ENCODE measurements at regions not wholly inside any gene's neighbourhood (a gene's known extent, or its start where the extent isn't known, plus 50 kb on each side); places are given as distances from the start of the nearest gene placed in this dataset.

DNA sequence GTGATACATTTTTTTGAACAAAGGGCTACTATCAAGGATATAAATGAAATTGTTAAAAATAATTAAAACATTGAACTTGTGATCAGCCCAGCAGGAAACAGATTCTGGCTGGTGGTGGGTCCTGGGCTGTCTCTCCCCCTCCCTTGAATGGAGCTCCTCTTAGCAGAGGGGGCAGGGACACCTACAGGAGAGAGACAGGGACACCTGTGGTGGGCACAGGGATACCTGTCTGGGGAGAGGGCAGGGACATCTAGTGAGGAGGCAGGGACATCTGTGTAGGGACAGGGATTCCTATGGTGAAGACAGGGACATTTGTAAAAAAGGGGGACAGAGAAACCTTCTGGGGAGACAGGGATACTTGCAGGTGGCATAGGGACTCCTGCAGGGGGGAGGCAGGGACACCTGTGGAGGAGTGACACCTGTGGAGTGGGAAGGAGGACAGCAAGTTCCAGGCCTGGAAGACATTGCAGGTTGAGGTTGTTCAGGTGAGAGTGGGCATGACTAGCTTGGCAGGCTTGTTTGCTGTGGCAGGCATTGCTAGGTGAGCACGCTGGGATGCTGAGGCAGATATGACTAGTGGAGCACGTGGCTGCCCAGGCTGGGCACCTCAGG is 264.2 kb downstream of the IRX2 start:
- no peak for DNase-seq

DNA sequence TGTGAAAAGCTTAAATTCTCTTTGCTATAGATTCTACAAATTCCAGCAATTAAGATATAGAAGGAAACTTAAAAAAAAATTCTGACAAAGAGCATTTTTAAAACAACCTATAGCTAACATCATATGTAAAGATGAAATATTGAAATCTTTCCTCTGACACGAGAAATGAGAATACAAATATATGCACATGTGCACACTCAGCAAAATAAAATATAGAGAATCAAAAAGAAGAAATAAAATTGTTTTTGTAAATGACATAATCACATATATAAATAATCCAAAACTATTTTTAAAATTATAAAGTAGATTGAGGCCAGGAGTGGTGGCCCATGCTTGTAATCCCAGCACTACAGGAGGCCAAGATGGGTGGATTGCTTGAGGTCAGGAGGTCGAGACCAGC is 265.1 kb downstream of the IRX2 start:
- DNase-seq: no peak

DNA sequence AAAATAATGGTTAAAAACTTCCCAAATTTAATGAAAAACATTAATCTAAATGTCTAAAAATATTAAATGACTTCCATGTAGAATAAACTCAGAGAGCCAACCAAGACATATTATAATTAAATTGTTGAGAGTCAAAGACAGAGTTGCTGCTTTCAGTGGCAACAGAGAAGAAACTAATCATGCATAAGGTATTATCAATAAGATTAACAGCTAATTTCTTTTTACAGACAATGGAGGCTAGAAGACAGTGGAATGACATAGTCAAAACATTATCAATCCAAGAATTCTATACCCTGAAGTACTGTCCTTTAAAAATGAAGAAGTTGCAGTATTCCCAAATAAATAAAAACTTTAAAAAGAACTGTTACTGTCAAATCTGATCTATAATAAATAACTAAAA is 268.7 kb downstream of the IRX2 start:
- DNase-seq: no peak

DNA sequence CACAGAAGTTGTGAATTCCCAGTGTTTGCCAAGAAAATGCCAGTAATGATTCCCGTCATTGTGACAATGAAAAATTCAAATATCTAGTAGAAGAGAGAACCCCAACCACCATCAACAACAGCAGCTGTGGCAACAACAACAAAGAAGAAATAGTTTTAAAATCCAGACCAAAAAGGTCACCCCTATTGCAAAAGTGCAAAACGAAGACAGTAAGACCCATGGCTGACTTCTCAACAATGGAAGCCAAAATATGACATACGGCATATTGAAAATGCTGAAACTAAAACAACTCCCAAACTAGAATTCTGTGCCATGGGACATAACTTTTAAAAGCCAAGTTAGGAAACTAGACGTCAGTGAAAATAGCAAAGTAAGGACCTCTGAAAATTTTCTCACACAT is 270.6 kb downstream of the IRX2 start:
- no peak for DNase-seq

DNA sequence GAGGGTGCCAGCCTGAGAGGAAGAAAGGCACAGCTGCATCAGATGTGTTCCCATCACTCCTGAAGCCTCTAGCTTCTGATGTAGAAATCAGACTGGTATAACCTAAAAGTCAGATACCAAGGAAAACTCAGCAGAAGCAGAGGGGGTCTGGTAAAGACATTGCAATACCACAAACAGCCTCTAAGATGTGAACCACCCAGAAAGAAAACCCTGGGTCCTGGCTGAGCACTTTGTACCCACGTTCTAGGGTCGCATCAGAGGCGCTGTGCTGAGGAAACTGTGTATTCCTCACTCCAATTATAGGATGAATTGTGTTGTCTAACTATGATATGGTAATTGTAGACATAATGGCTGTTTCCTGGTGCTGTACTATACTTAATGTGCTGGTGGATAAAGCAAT is 275.6 kb downstream of the IRX2 start:
- DNase-seq: no peak

DNA sequence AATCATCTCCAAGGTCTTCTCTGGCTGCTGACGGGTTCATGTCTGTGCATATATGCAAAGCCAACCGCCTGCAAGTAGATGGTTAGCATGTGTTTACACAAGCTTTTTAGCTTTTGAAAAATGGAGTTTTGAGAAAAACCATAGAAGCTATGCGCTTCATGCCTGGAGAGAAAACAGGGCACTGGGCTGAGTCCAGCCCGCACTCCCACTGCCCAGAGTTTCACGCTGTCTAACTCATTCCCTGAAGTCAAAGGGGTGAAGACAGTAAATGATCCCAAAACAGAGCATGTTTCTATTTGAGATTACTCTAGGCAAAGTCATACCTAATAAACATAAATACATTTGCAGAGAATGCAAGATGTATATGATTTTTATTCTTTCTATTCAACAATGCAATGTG is 278.8 kb downstream of the IRX2 start:
- DNase-seq: no peak

DNA sequence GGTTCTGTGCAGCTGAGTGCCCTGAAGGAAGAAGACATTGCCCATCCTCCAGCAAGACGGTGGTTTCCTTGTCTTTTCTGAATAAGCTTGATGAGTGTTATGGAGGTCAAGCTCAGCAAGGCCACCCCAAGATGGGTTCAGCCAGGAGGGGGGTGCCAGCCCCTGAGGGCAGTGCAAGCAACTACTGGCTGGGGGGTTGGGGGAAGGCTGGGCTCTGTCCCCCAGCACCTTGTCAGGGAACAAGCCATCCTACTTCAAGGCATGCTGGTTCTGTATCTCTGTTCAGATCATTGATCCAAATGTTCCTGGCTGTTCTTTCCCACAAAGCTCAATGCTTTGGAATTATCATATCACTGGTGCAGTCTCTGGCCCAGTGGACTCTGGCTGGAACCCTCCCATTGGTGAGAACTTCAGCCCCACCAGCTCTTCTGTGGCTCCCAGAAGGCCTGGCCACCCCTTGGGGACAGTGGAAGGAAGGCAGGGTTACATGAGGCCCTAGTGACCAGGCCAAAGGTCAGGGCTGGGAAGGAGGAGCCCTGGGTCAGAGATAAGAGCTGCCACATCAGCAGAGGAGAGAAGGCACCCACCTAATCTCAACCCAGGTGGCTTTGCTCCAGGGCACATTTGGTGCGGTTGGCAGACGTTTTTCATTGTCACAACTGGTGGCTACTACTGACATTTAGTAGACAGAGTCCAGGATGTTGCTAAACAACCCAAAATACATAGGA is 280.2 kb downstream of the IRX2 start:
- DNase-seq: no peak

DNA sequence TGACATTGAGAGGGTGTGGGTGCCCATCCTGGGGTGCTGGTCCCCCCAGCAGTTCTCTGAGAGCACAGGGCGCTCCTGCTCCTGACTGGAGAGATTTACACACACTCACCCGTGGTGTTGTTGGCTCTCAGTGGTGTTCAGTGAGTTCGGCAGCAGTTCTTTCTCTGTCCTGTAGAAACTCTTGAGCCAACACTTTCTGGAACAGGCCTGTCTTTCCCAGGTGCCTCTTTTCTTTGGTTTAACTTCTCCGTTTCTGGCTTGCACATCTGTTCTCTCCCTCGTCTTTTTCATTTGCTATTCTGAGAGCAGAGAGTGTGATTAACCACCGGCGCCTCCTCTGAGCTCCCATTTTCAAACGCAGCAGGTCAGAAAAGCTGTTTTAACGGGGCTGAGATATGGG is 284.5 kb downstream of the IRX2 start:
- no peak for DNase-seq

DNA sequence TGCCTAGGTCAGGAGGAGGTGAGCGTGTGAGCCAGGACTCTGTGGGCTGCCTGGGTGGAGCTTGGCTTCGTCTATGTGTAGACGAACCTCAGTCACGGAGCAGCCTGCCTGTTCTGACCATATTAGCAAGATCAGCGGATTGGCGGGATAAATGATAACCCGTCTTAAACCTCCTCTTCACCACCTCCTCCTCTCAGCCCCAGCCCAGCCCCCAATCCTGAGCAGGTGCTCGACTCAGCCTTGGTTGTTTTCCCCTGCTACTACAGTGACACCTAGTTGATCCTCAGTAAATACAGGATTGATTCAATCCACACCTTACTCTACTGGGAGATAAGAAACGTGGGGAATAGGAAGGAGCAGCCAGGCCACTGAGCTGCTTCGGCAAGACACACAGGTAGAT is 286.1 kb downstream of the IRX2 start:
- DNase-seq: no peak

DNA sequence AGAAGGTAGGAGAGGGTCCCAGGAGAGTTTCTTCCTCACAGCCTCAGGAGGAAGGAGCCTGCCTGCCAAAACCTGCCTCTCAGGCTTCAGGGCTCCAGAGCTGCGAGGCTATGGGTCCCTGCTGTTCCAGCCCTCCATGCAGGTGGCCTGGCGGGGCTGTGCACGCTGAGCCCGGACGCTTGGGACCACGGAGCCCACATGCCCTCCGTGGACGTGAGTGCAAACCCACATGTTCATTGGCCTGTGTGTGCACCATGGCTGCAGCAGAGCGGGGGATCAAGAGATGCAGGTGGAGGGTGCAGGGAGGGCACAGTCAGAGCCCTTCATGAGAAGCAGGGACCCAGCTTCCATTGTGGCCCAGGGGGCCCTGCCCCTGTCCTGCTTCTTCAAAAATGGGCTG is 287.3 kb downstream of the IRX2 start:
- no peak for DNase-seq

DNA sequence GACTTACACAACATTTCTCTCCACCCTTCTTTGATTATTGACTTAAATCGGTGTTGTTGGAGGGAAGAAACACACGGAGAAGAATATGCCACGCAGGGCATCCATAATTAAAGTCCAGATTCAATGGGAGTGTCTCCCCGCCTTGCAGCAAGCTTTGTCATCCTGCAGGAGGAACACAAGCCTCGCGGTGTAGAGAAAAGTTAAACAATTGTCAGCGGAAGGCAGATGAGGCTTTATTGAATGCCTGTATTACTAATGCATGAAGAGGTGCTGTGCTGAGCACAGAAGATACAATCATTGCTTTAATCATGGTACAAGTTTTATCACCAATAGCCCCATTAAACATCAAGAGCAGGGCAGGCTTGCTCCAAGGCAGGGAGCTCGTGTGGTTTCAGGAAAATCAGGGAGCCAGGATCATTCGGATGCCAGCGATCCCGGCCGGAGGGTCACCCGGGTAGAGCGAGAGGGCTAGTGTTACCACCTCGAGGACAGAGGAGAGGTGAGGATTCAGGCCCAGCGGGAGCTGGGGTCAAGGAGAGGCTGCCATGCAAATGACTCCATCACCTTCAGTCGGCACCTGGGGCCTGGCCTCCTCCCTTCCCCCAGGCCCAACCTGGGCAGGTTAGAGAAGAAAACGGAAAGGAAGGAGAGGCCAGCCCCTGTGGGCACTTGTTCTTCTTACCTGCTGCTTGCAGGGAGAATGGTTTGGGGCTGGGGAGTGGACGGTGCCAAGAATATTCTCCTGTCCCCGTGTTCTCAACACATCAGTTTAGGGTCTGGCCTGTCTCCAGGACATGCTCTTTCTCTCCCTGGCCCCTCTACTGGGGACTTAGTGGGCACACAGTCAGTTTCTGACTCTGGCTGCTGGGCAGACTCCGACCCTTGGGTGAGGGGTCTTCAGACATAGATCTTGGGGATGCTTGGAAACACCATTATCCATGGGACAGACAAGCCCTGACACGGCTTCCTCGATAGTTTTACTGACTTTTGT is 289.5 kb downstream of the IRX2 start:
- DNase-seq: no peak

DNA sequence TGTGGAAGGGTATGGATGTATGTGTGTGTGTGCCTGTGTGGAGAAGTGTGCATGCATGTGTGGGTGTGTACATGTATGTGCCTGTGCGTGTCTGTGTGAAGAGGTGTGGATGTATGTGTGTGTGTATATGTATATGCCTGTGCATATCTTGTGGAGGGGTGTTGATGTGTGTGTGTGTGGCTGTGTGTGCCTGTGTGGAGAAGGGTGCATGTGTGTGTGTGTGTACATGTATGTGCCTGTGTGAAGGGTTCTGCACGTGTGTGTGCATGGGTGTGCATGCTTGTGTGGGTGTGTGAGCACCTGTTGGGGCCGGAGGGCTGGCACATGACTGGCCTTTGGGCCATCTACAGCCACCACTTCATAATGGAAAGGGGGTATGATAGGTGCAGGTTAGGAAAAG is 291.4 kb downstream of the IRX2 start:
- DNase-seq: no peak

DNA sequence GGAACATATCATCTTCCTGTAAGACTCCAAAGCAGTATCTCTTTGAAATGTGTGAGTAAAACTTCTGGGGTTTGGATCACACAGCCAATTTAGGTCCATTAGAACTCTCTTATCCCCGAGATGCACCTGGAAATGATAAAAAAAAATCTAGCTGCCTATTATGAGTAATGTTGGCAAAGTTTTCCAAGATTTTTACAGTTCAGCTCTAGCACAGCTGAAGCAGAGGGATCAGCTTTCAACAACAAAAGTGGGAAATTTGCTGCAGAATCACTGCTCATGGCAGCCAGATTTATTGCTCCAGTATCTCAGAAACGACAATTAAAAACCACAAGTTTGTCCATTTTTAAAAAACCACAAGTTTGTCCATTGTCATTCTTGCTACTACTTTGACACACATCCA is 292.2 kb downstream of the IRX2 start:
- no peak for DNase-seq

DNA sequence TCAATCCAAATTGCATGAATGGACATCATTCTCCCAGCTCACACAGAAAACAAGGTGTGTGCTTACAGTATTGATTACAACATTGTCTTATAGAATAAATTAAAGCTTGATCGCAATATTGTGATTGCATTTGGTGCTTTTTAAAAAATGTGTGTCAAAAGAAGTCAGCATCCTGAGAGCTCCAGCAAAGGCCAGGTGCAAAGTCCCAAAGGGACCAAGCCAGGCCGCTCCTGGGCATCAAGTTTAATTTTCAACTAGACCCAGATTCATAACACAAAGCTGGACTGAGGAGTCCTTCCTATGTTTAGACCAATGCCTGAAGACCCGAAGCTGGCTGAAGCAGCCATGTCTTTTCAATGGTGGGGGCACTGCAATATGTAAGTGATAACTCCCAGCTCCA is 295.6 kb downstream of the IRX2 start:
- DNase-seq: no peak

DNA sequence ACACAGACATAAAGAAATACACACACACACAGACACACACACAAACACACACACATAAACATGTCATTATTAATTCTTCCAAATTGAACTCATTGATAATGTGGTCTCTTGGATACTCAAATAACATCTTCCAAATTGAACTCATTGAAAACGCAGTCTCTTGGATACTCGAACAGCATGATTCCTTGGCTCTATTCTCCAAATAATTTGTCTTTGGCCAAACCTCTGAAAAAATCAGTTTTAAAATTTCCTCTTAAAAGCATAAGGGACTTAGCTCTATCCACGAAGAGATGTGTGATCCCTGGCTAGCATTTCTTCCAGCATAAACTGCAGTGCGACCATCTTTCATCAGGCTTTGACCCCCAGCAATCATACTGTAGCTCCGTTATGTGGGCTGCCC is 296.6 kb downstream of the IRX2 start:
- DNase-seq: no peak

DNA sequence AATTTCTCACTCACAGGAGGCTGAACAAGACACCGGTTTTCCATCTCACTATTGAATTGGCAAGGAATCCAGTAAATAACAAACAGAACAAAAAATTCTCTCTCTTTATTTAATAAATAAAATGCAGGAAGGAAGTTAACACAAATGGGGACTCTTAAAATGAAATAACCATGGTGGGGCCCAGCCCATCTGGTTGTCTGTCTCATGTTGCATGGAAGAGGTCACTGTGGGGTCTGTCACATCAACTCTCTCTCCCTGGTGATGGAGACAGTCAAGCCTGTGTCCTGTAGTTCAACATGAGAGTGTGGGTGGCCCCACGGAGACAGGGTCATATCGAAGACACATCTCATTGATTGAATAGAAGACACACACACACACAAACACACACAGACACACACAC is 297.7 kb downstream of the IRX2 start:
- DNase-seq: no peak

DNA sequence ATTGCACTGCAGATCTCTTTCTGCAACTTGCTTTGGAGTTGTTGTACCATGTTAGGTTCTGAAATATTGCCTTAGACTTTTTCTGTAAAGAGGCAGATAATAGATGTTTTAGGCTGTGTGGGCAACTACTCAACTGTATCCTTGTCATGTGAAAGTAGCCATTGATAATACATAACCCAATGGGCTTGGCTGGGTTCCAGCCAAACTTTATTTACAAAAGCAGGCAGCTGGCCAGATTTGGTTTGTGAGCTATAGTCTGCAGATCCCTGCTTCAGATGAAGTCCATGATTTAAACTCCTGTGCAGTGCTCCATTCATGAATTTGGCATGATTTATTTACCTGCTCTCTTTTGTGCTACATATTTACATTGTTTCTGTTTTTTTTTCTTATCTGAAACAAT is 300.4 kb downstream of the IRX2 start:
- no peak for DNase-seq

DNA sequence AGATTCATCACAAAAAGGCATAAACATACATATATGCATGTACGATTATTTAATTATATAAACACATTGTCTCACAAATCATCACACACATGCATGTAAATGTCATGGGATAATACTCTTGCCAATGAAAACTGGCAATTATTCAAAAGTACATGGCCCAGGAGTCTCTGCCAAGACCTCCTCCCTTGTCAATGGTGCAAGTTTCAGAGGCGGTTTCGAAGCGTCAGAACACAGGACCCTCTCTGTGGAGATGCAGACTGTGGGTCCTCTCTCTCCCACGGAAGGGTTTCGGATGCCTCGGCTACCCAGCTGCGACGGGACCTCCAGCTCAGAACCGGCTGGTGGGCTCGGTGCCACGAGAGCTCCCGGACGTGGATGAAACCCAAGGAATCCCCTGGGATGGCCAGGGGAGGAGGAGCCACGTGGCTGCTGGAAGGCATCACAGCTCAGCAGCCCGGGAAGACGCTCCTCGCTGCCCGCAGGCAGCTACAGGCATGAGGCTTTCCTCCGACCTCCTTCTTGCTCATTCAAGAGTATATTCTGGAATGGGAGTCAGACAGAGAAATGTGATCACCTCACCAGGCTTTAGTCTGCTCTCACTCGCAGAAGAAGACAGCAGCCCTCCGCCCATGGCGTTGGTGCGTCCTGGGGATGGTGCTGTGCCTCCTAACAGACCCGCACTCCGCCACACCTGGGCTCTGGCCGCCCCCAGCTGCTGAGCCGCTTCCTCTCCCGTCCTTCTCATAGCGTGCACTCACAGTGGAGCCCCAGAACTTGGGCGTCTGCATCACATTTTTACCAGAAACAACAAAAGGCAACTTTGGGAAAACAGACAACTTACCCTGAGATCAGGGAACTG is 308.8 kb downstream of the IRX2 start:
- DNase-seq: no peak

DNA sequence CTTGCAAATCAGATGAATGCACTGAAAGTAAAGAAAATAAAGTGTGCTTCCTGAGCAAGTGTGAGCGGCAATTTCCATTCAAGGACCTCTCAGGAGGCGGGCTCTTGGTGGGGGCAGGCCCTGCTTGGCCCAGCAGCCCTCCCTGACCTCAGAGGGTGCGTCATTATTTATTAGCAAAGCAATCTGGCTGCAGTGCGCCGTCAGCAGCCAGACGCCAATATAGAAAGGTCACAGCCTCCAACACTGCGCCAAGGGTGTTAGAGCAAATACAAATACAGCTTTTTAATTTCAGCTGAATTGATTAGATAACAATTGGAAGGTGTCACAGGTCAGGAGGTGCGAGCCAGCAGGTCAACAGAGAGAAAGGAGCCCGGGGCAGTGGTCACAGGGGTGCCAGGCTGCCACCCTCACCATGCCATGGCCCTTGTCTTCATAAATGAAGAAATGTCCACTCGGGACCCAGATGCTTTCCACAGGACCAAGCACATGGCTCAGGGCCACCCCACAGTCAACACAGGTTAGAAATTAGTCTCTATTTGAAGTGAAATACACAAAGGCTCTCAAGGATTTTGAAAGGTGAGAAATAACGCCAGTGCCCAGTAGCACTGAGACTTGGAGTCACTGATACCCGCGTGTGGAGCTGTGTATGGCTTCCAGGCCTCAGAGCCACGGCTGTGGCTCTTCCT is 309.8 kb downstream of the IRX2 start:
- no peak for DNase-seq

DNA sequence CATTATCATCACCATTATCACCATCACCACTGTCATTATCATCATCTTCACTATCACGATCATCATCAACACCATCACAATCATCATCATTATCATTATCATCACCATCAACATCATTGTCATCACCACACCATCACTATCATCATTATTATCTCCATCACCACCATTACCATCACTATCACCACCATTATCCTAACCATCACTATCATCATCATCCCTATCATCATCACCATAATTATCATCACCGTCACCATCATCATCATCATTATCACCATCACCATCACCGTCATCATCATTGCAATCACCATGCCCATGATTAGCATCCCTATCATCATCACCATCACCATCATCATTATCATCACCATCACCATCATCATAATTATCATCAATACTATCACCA is 311.9 kb downstream of the IRX2 start:
- DNase-seq: no peak

DNA sequence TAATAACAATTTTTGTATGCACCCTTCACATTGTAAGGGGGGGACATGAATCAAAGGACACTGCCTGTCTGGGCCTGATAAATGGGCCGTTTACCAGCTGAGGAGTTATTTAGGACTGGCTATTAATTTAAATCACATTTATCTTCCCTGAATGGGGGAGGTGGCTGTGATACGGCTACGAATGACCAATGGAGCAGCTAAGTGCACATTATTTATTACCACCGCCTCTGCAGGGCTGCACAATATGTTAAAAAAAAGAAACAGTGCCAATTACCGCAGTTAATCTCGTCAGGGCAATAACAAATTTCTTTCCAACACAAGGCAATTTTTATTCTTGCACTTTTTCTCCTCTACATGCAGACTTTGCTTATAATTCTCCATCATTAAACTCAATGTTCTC is 318.4 kb downstream of the IRX2 start:
- no peak for DNase-seq
